ENCODE measurements at regions not wholly inside any gene's neighbourhood (a gene's known extent, or its start where the extent isn't known, plus 50 kb on each side); places are given as distances from the start of the nearest gene placed in this dataset.

DNA sequence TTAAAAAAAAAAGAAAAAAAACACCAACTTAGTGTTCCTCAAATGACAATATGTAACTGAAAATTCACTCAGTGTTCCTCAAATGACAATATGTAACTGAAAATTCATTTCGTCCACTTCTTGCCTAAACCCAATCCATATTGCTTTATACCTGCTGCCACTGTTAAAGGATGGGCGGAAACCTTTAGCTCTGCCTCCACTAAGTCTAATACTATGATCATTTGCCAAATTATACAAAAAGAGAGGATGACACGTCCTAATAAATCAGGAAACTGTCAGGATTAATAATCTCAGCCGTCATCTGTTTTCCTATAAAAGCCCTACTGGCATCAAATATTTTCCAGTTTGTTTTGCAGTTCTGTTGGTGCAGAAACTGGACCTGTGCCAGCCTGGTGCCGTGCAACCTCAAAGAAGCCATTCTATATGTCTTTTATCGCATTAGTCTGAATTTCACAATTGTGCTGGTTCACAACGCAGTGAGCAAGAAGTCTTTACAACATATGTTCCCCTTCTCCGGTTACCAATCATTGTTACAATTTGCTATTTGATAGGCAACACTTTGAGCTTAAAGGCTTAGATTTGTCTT, 160.4 kb upstream of the KCNH8 start:
- no peaks in the 10 kb centered on the region for H4K20me1 ChIP-seq (ENCODE audit: control insufficient read depth, insufficient read depth, insufficient read length)
- no peaks in the 10 kb centered on the region for H3K36me3 Mint-ChIP-seq (ENCODE audit: insufficient read depth in 1 of 3, low read depth in 3 of 3)
- no peak overlapping the region for H4K8ac ChIP-seq (replicated peaks; ENCODE audit: insufficient read length, low read depth, low read length)
- H3K4me1 ChIP-seq (ENCODE audit: insufficient read depth, low read length): peaks cover 2% of the 10 kb centered on the region; the same call in 1 of the 2 replicates
- H3K23me2 ChIP-seq (ENCODE audit: insufficient read length, low read depth, low read length, poor library complexity, severe bottlenecking): no peaks in the 10 kb centered on the region
- H2AFZ ChIP-seq (ENCODE audit: low read length): no peak overlapping the region
- H2BK15ac ChIP-seq (ENCODE audit: low read depth, low read length): no peak overlapping the region
- H3T11ph ChIP-seq (ENCODE audit: low read length): no peak overlapping the region
- no peak overlapping the region for H4K91ac ChIP-seq (ENCODE audit: insufficient read length, low read depth, low read length)
- H3K56ac ChIP-seq (ENCODE audit: insufficient read length, low read depth, low read length): no peak overlapping the region
- no peak overlapping the region for H2BK5ac ChIP-seq (ENCODE audit: insufficient read length, low read length)
- no peak overlapping the region for H4K5ac ChIP-seq (ENCODE audit: insufficient read length, low read depth, low read length)
- H3K27me3 Mint-ChIP-seq (ENCODE audit: low read depth): no peaks in the 10 kb centered on the region
- H3K4me1 Mint-ChIP-seq: peaks cover 42 to 50% of the 10 kb centered on the region in 2 experiments
- H3K27ac Mint-ChIP-seq: no peak overlapping the region; a peak in 1 of 7 replicates
- H2AK5ac ChIP-seq (ENCODE audit: insufficient read length, low read length): no peak overlapping the region
- H3K4ac ChIP-seq (ENCODE audit: low read depth, low read length): no peak overlapping the region
- no peak overlapping the region for H3K4me3 Mint-ChIP-seq
- no peak overlapping the region for H3K27ac ChIP-seq (ENCODE audit: insufficient read length, low read depth, low read length)
- no peak overlapping the region for H2BK20ac ChIP-seq (ENCODE audit: low read depth, low read length, poor library complexity, severe bottlenecking)
- H3K9ac ChIP-seq (ENCODE audit: extremely low read depth, insufficient read length, low read length): no peak overlapping the region
- H3K27me3 ChIP-seq (ENCODE audit: insufficient read depth, low read length): no peaks in the 10 kb centered on the region
- no CpG with 5 or more reads among the region's 8 CpGs for WGBS (ENCODE audit: extremely low coverage, insufficient read length, low lambda C conversion rate)
- H3K79me1 ChIP-seq (ENCODE audit: insufficient read depth, low read depth, low read length, poor library complexity, severe bottlenecking): no peaks in the 10 kb centered on the region
- no peak overlapping the region for H2BK12ac ChIP-seq (ENCODE audit: insufficient read length, low read depth, low read length)
- H3K18ac ChIP-seq (ENCODE audit: insufficient read length, low read depth, low read length): no peak overlapping the region
- no peaks in the 10 kb centered on the region for H3K79me2 ChIP-seq (ENCODE audit: insufficient read depth, low read length)
- H3K4me2 ChIP-seq (ENCODE audit: insufficient read depth, insufficient read length, low read length): no peak overlapping the region
- no peak overlapping the region for H2BK120ac ChIP-seq (ENCODE audit: low read depth, low read length, poor library complexity, severe bottlenecking)
- no peak for DNase-seq
- H3K9me3 ChIP-seq (ENCODE audit: control insufficient read depth, low read depth, low read length): no peaks in the 10 kb centered on the region
- no peaks in the 10 kb centered on the region for H3K9me3 Mint-ChIP-seq
- no peak overlapping the region for H3K23ac ChIP-seq (ENCODE audit: insufficient read length, low read depth, low read length)
- TF ChIP-seq, protein P1, sequence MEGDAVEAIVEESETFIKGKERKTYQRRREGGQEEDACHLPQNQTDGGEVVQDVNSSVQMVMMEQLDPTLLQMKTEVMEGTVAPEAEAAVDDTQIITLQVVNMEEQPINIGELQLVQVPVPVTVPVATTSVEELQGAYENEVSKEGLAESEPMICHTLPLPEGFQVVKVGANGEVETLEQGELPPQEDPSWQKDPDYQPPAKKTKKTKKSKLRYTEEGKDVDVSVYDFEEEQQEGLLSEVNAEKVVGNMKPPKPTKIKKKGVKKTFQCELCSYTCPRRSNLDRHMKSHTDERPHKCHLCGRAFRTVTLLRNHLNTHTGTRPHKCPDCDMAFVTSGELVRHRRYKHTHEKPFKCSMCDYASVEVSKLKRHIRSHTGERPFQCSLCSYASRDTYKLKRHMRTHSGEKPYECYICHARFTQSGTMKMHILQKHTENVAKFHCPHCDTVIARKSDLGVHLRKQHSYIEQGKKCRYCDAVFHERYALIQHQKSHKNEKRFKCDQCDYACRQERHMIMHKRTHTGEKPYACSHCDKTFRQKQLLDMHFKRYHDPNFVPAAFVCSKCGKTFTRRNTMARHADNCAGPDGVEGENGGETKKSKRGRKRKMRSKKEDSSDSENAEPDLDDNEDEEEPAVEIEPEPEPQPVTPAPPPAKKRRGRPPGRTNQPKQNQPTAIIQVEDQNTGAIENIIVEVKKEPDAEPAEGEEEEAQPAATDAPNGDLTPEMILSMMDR (conservative IDR thresholded peaks at IDR 0.05): no peak
- no peak overlapping the region for H3K14ac ChIP-seq (ENCODE audit: insufficient read depth, low read length)
